Hepatocyte (in vitro differentiated cells): ENCODE measurements at regions not wholly inside any gene's neighbourhood (a gene's known extent, or its start where the extent isn't known, plus 50 kb on each side); places are given as distances from the start of the nearest gene placed in this dataset.

Source experiments
- DNase-seq: peaks from one replicate; pipeline ENCODE4 v3.0.0-alpha.2; 2016; ENCODE audit warnings: low spot score
- H2AFZ ChIP-seq: fragments of 200-600 bp; sonication (generic); 2 replicates; pipeline ENCODE4 v1.6.0; 2016; ENCODE audit warnings: antibody characterized with exemption, mild to moderate bottlenecking
- H3K27ac ChIP-seq: fragments of 200-600 bp; sonication (generic); 2 replicates; pipeline ENCODE4 v1.5.1; 2016; ENCODE audit warnings: mild to moderate bottlenecking
- H3K27me3 ChIP-seq: fragments of 200-600 bp; sonication (generic); 2 replicates; pipeline ENCODE4 v1.6.1; 2016
- H3K36me3 ChIP-seq: fragments of 200-600 bp; sonication (generic); replicated peaks from 2 replicates; pipeline ENCODE4 v1.5.1; 2016; ENCODE audit warnings: low read depth; ENCODE audit not compliant: insufficient read depth
- H3K4me1 ChIP-seq: fragments of 200-600 bp; sonication (generic); 2 replicates; pipeline ENCODE4 v1.5.1; 2016; ENCODE audit warnings: mild to moderate bottlenecking, moderate library complexity; ENCODE audit not compliant: insufficient read depth
- H3K4me2 ChIP-seq: fragments of 200-600 bp; sonication (generic); 2 replicates; pipeline ENCODE4 v1.6.0; 2016
- H3K4me3 ChIP-seq: fragments of 200-600 bp; sonication (generic); 2 replicates; pipeline ENCODE4 v1.5.1; 2016; ENCODE audit warnings: mild to moderate bottlenecking
- H3K79me2 ChIP-seq: fragments of 200-600 bp; sonication (generic); 2 replicates; pipeline ENCODE4 v1.6.0; 2017; ENCODE audit warnings: mild to moderate bottlenecking
- H3K9me2 ChIP-seq: fragments of 200-600 bp; sonication (generic); replicated peaks from 2 replicates; pipeline ENCODE4 v1.6.0; 2017; ENCODE audit warnings: mild to moderate bottlenecking; ENCODE audit not compliant: insufficient read depth
- H3K9me3 ChIP-seq: fragments of 200-600 bp; sonication (generic); 2 replicates; pipeline ENCODE4 v1.5.1; 2016; ENCODE audit warnings: low read depth, mild to moderate bottlenecking
- H4K20me1 ChIP-seq: fragments of 200-600 bp; sonication (generic); 2 replicates; pipeline ENCODE4 v1.6.0; 2016; ENCODE audit warnings: mild to moderate bottlenecking; ENCODE audit not compliant: insufficient read depth, poor library complexity, severe bottlenecking
- CTCF ChIP-seq: fragments of 200-600 bp; sonication (generic); IDR thresholded peaks from 2 replicates; pipeline ENCODE4 v1.5.1; 2016; ENCODE audit warnings: antibody characterized with exemption, mild to moderate bottlenecking; ENCODE audit not compliant: poor library complexity
- EZH2 ChIP-seq: fragments of 200-600 bp; sonication (generic); IDR thresholded peaks from 2 replicates; pipeline ENCODE4 v1.6.1; 2016; ENCODE audit warnings: antibody characterized with exemption, mild to moderate bottlenecking, borderline replicate concordance
- EZH2phosphoT487 ChIP-seq: fragments of 200-600 bp; sonication (generic); IDR thresholded peaks from one replicate; pipeline ENCODE4 v1.6.1; 2018; ENCODE audit warnings: antibody characterized with exemption, mild to moderate bottlenecking, low read depth, moderate library complexity; ENCODE audit not compliant: unreplicated experiment, severe bottlenecking
- WGBS: methylation state at CpG from one replicate; pipeline ENCODE4 v1.1.6; 2016; ENCODE audit warnings: low lambda C conversion rate; ENCODE audit errors: missing lambda C conversion rate; 5-methylcytosine and 5-hydroxymethylcytosine counted together

GRCh38 chr1:17955302-17956285 lies 152.0 kb upstream of the IGSF21 start:
- H3K4me3 ChIP-seq, result no peak overlapping the region
- H4K20me1 ChIP-seq, result no peaks in the 10 kb centered on the region
- DNase-seq, result no peak
- H3K9me2 ChIP-seq, result no peaks in the 10 kb centered on the region
- TF ChIP-seq CTCF (no peak), EZH2phosphoT487 (no peak), EZH2 (no peak)
- H3K4me2 ChIP-seq, result no peak overlapping the region
- no peak overlapping the region for H3K27ac ChIP-seq
- no peaks in the 10 kb centered on the region for H3K4me1 ChIP-seq
- 75% methylated on average over 8 of the region's 8 CpGs for WGBS
- H3K36me3 ChIP-seq, result no peaks in the 10 kb centered on the region
- H2AFZ ChIP-seq, result no peak overlapping the region
- peaks cover 5% of the 10 kb centered on the region for H3K27me3 ChIP-seq
- no peaks in the 10 kb centered on the region for H3K9me3 ChIP-seq
- no peaks in the 10 kb centered on the region for H3K79me2 ChIP-seq

- H3K9me3 ChIP-seq, result no peaks in the 10 kb centered on the region
- TF ChIP-seq CTCF (no peak), EZH2 (no peak), EZH2phosphoT487 (no peak)
- H3K9me2 ChIP-seq, result no peaks in the 10 kb centered on the region
- no peak overlapping the region for H2AFZ ChIP-seq
- no peak overlapping the region for H3K4me2 ChIP-seq
- no peaks in the 10 kb centered on the region for H3K79me2 ChIP-seq
- H3K27ac ChIP-seq, result no peak overlapping the region
- H3K36me3 ChIP-seq, result no peaks in the 10 kb centered on the region
- no peak for DNase-seq
- peaks cover 7% of the 10 kb centered on the region for H3K27me3 ChIP-seq
- no peaks in the 10 kb centered on the region for H3K4me1 ChIP-seq
- no peak overlapping the region for H3K4me3 ChIP-seq
- WGBS, result 71% methylated on average over 10 of the region's 10 CpGs
- H4K20me1 ChIP-seq, result no peaks in the 10 kb centered on the region
These were observed 149.9 kb upstream of the IGSF21 start for GRCh38 chr1:17957588-17958267.

- no peak overlapping the region for H3K4me3 ChIP-seq
- WGBS, result 88% methylated on average over 1 of the region's 1 CpG
- no peaks in the 10 kb centered on the region for H3K79me2 ChIP-seq
- H3K9me3 ChIP-seq, result no peaks in the 10 kb centered on the region
- TF ChIP-seq EZH2phosphoT487, result no peak
- TF ChIP-seq EZH2, result no peak
- no peak for TF ChIP-seq CTCF
- no peak overlapping the region for H3K4me2 ChIP-seq
- H3K9me2 ChIP-seq, result no peaks in the 10 kb centered on the region
- H3K36me3 ChIP-seq, result no peaks in the 10 kb centered on the region
- H4K20me1 ChIP-seq, result no peaks in the 10 kb centered on the region
- DNase-seq, result no peak
- no peaks in the 10 kb centered on the region for H3K4me1 ChIP-seq
- H2AFZ ChIP-seq, result no peak overlapping the region
- H3K27ac ChIP-seq, result no peak overlapping the region
- peaks cover 11% of the 10 kb centered on the region for H3K27me3 ChIP-seq
These were observed 148.9 kb upstream of the IGSF21 start for GRCh38 chr1:17958704-17959103.
